ENCODE measurements at regions not wholly inside any gene's neighbourhood (a gene's known extent, or its start where the extent isn't known, plus 50 kb on each side); places are given as distances from the start of the nearest gene placed in this dataset.

GRCh38 chr7:12847001-12847400 is 159.6 kb downstream of the ARL4A start:
- ATAC-seq = no peak
- TF ChIP-seq CTCF (IDR thresholded peaks at IDR 0.05) = no peak
- no peak for TF ChIP-seq POLR2A (IDR thresholded peaks at IDR 0.05)
- no peak overlapping the region for H3K4me3 ChIP-seq
- no peaks in the 10 kb centered on the region for H3K27me3 ChIP-seq
- H3K27ac ChIP-seq = no peak overlapping the region
- DNase-seq = no peak
- 88 to 94% (median 90%) methylated on average over 1 of the region's 1 CpG for whole genome bisulfite sequencing, 4 donors
- peaks cover 0 to 41% (median 15%) of the 10 kb centered on the region in 12 donors for H3K9me3 ChIP-seq
- intact Hi-C loops (cut with DNase I) = no loop called here
- H3K4me1 ChIP-seq = no peaks in the 10 kb centered on the region
- H3K36me3 ChIP-seq = no peaks in the 10 kb centered on the region

GRCh38 chr7:12851142-12851541 is 163.7 kb downstream of the ARL4A start:
- 85 to 94% (median 88%) methylated on average over 3 of the region's 3 CpGs for WGBS, 4 donors
- Histone ChIP-seq H3K4me3 (no peak overlapping the region), H3K27ac (no peak overlapping the region), H3K4me1 (no peaks in the 10 kb centered on the region), H3K36me3 (no peaks in the 10 kb centered on the region), H3K9me3 (peaks cover 0 to 22% (median 13%) of the 10 kb centered on the region in 12 donors), H3K27me3 (no peaks in the 10 kb centered on the region)
- no peak for TF ChIP-seq POLR2A (IDR thresholded peaks at IDR 0.05)
- no peak for TF ChIP-seq CTCF (IDR thresholded peaks at IDR 0.05)
- ATAC-seq = no peak
- DNase-seq = no peak
- intact Hi-C loops (cut with DNase I) = no loop called here

- no peak for DNase-seq
- ATAC-seq = no peak
- H3K9me3 ChIP-seq = peaks cover 0 to 15% (median 6%) of the 10 kb centered on the region in 12 donors
- 92 to 98% (median 94%) methylated on average over 3 of the region's 3 CpGs for WGBS, 4 donors
- no peaks in the 10 kb centered on the region for H3K36me3 ChIP-seq
- intact Hi-C loops (cut with DNase I) = no loop called here
- H3K4me1 ChIP-seq = no peaks in the 10 kb centered on the region
- H3K27ac ChIP-seq = no peak overlapping the region
- TF ChIP-seq CTCF (IDR thresholded peaks at IDR 0.05) (no peak), POLR2A (IDR thresholded peaks at IDR 0.05) (no peak)
- H3K4me3 ChIP-seq = no peak overlapping the region
- no peaks in the 10 kb centered on the region for H3K27me3 ChIP-seq
Measured at GRCh38 chr7:12851841-12852240, 164.4 kb downstream of the ARL4A start.

- Histone ChIP-seq H3K27me3 (no peaks in the 10 kb centered on the region), H3K4me1 (no peaks in the 10 kb centered on the region), H3K4me3 (no peak overlapping the region), H3K36me3 (no peaks in the 10 kb centered on the region), H3K27ac (no peak overlapping the region), H3K9me3 (no peaks in the 10 kb centered on the region)
- ATAC-seq (no peak), DNase-seq (no peak)
- intact Hi-C loops (cut with DNase I) = no loop called here
- WGBS, 4 donors = 57 to 64% (median 58%) methylated on average over 4 of the region's 4 CpGs
- no peak for TF ChIP-seq POLR2A (IDR thresholded peaks at IDR 0.05)
- TF ChIP-seq CTCF (IDR thresholded peaks at IDR 0.05) = no peak
Measured at GRCh38 chr7:12855036-12855435, 167.6 kb downstream of the ARL4A start.

Measured in heart left ventricle (tissue), 16 donors.